ENCODE measurements at regions not wholly inside any gene's neighbourhood (a gene's known extent, or its start where the extent isn't known, plus 50 kb on each side); places are given as distances from the start of the nearest gene placed in this dataset.

- Histone ChIP-seq H3K4me2 (ENCODE audit: low read depth, low read length, poor library complexity, severe bottlenecking) (no peak overlapping the region), H3K27ac (ENCODE audit: low read depth, low read length) (no peak overlapping the region), H3K27me3 (ENCODE audit: low read length) (no peaks in the 10 kb centered on the region), H3K9ac (ENCODE audit: low read length) (no peak overlapping the region), H3K9me3 (ENCODE audit: insufficient read depth, low read length) (no peaks in the 10 kb centered on the region), H4K20me1 (ENCODE audit: low read depth, low read length) (no peaks in the 10 kb centered on the region), H3K79me2 (ENCODE audit: insufficient read depth, low read length) (no peaks in the 10 kb centered on the region), H3K9me2 (replicated peaks; ENCODE audit: insufficient read depth, low read length) (no peaks in the 10 kb centered on the region), H3K36me3 (ENCODE audit: low read length) (no peaks in the 10 kb centered on the region), H2AFZ (ENCODE audit: low read depth, low read length, severe bottlenecking) (no peak overlapping the region), H3K4me3 (ENCODE audit: insufficient read depth, low read length, poor library complexity, severe bottlenecking) (no peak overlapping the region), H3F3A (ENCODE audit: insufficient read depth) (no peaks in the 10 kb centered on the region)
- no peak for TF ChIP-seq EZH2phosphoT487 (conservative IDR thresholded peaks at IDR 0.05; ENCODE audit: low read length)
- TF ChIP-seq, protein P1, sequence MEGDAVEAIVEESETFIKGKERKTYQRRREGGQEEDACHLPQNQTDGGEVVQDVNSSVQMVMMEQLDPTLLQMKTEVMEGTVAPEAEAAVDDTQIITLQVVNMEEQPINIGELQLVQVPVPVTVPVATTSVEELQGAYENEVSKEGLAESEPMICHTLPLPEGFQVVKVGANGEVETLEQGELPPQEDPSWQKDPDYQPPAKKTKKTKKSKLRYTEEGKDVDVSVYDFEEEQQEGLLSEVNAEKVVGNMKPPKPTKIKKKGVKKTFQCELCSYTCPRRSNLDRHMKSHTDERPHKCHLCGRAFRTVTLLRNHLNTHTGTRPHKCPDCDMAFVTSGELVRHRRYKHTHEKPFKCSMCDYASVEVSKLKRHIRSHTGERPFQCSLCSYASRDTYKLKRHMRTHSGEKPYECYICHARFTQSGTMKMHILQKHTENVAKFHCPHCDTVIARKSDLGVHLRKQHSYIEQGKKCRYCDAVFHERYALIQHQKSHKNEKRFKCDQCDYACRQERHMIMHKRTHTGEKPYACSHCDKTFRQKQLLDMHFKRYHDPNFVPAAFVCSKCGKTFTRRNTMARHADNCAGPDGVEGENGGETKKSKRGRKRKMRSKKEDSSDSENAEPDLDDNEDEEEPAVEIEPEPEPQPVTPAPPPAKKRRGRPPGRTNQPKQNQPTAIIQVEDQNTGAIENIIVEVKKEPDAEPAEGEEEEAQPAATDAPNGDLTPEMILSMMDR (IDR thresholded peaks at IDR 0.05; ENCODE audit: insufficient read depth, low read length, poor library complexity, severe bottlenecking) = no peak
Observed at GRCh38 chr7:9210114-9210513, 776.7 kb downstream of the NXPH1 start.

- TF ChIP-seq, protein P1 (IDR thresholded peaks at IDR 0.05; ENCODE audit: insufficient read depth, low read length, poor library complexity, severe bottlenecking) = no peak
- TF ChIP-seq EZH2phosphoT487 (conservative IDR thresholded peaks at IDR 0.05; ENCODE audit: low read length) = no peak
- Histone ChIP-seq H3K27me3 (ENCODE audit: low read length) (no peaks in the 10 kb centered on the region), H3K4me3 (ENCODE audit: insufficient read depth, low read length, poor library complexity, severe bottlenecking) (no peak overlapping the region), H3K79me2 (ENCODE audit: insufficient read depth, low read length) (no peaks in the 10 kb centered on the region), H3F3A (ENCODE audit: insufficient read depth) (no peaks in the 10 kb centered on the region), H3K36me3 (ENCODE audit: low read length) (no peaks in the 10 kb centered on the region), H3K4me2 (ENCODE audit: low read depth, low read length, poor library complexity, severe bottlenecking) (no peak overlapping the region), H3K9me2 (replicated peaks; ENCODE audit: insufficient read depth, low read length) (no peaks in the 10 kb centered on the region), H2AFZ (ENCODE audit: low read depth, low read length, severe bottlenecking) (no peak overlapping the region), H3K27ac (ENCODE audit: low read depth, low read length) (no peak overlapping the region), H4K20me1 (ENCODE audit: low read depth, low read length) (no peaks in the 10 kb centered on the region), H3K9ac (ENCODE audit: low read length) (no peak overlapping the region), H3K9me3 (ENCODE audit: insufficient read depth, low read length) (no peaks in the 10 kb centered on the region)
Observed at GRCh38 chr7:9217204-9217603, 783.8 kb downstream of the NXPH1 start.

DNA sequence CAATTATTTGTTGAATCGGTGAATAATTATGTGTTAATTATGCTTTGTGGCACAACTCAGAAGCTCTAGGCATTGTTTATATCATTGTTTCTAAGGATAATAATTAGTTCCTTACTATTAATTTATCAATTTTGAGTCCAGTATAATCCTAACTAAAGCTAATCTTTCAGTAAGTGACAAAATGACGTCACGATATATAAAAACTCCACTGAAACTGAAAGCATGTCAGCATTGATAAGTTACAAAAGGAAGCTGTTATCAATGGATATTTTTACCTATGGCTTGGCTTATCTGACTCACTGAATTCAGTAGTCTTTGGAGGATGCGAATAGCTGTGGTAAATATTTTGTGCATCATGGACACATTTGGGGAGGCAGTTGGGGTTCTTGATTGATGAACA is 793.1 kb downstream of the NXPH1 start:
- H3K79me2 ChIP-seq (ENCODE audit: insufficient read depth, low read length) = no peaks in the 10 kb centered on the region
- H4K20me1 ChIP-seq (ENCODE audit: low read depth, low read length) = no peaks in the 10 kb centered on the region
- no peak overlapping the region for H3K4me3 ChIP-seq (ENCODE audit: insufficient read depth, low read length, poor library complexity, severe bottlenecking)
- H3K27me3 ChIP-seq (ENCODE audit: low read length) = no peaks in the 10 kb centered on the region
- H2AFZ ChIP-seq (ENCODE audit: low read depth, low read length, severe bottlenecking) = no peak overlapping the region
- H3K36me3 ChIP-seq (ENCODE audit: low read length) = no peaks in the 10 kb centered on the region
- TF ChIP-seq, protein P1 (IDR thresholded peaks at IDR 0.05; ENCODE audit: insufficient read depth, low read length, poor library complexity, severe bottlenecking) = no peak
- no peak for TF ChIP-seq EZH2phosphoT487 (conservative IDR thresholded peaks at IDR 0.05; ENCODE audit: low read length)
- no peak overlapping the region for H3K4me2 ChIP-seq (ENCODE audit: low read depth, low read length, poor library complexity, severe bottlenecking)
- H3K27ac ChIP-seq (ENCODE audit: low read depth, low read length) = no peak overlapping the region
- H3K9me3 ChIP-seq (ENCODE audit: insufficient read depth, low read length) = no peaks in the 10 kb centered on the region
- no peak overlapping the region for H3K9ac ChIP-seq (ENCODE audit: low read length)
- no peaks in the 10 kb centered on the region for H3K9me2 ChIP-seq (replicated peaks; ENCODE audit: insufficient read depth, low read length)
- no peaks in the 10 kb centered on the region for H3F3A ChIP-seq (ENCODE audit: insufficient read depth)
